Activated CD4-positive, alpha-beta T cell treated with anti-CD3 and anti-CD28 coated beads for 4 hours (primary cell): ENCODE measurements at regions not wholly inside any gene's neighbourhood (a gene's known extent, or its start where the extent isn't known, plus 50 kb on each side); places are given as distances from the start of the nearest gene placed in this dataset.

ENCODE experiments used
- DNase-seq, 2 donors: peaks; one replicate each; pipeline ENCODE4 v3.0.0-alpha.2; 2020

- no peak for DNase-seq
Observed at GRCh38 chr9:135220601-135221575, 133.4 kb downstream of the OLFM1 start.

GRCh38 chr9:135221576-135221950 is 134.1 kb downstream of the OLFM1 start:
- no peak for DNase-seq

GRCh38 chr9:135221951-135222631 is 134.6 kb downstream of the OLFM1 start:
- no peak for DNase-seq

GRCh38 chr9:135222881-135223760 is 135.7 kb downstream of the OLFM1 start:
- no peak for DNase-seq

- no peak for DNase-seq
Observed at GRCh38 chr9:135223831-135224230, 136.4 kb downstream of the OLFM1 start.

- DNase-seq = no peak
Observed at GRCh38 chr9:135224286-135224877, 136.9 kb downstream of the OLFM1 start.

- no peak for DNase-seq
Observed at GRCh38 chr9:135224921-135225541, 137.6 kb downstream of the OLFM1 start.

- no peak for DNase-seq
Observed at GRCh38 chr9:135225619-135226228, 138.3 kb downstream of the OLFM1 start.

GRCh38 chr9:135226369-135227050 is 139.0 kb downstream of the OLFM1 start:
- DNase-seq = no peak

GRCh38 chr9:135227641-135228251 is 140.3 kb downstream of the OLFM1 start:
- no peak for DNase-seq

GRCh38 chr9:135228345-135228982 is 141.0 kb downstream of the OLFM1 start:
- DNase-seq = no peak

GRCh38 chr9:135228983-135229625 is 141.6 kb downstream of the OLFM1 start:
- DNase-seq = no peak

GRCh38 chr9:135229701-135230385 is 142.4 kb downstream of the OLFM1 start:
- no peak for DNase-seq

- no peak for DNase-seq
Observed at GRCh38 chr9:135230386-135230765, 142.9 kb downstream of the OLFM1 start.

GRCh38 chr9:135230817-135231520 is 143.5 kb downstream of the OLFM1 start:
- no peak for DNase-seq

- no peak for DNase-seq
Observed at GRCh38 chr9:135239100-135239768, 151.8 kb downstream of the OLFM1 start.

- no peak for DNase-seq
Observed at GRCh38 chr9:135239769-135240141, 152.3 kb downstream of the OLFM1 start.

- no peak for DNase-seq
Observed at GRCh38 chr9:135240222-135240621, 152.8 kb downstream of the OLFM1 start.
